GM23248 (cell line): ENCODE measurements at regions not wholly inside any gene's neighbourhood (a gene's known extent, or its start where the extent isn't known, plus 50 kb on each side); places are given as distances from the start of the nearest gene placed in this dataset.

Experiments
- EZH2 ChIP-seq: fragments of 200-600 bp; sonication (generic); IDR thresholded peaks from 2 replicates; pipeline ENCODE4 v1.6.1; 2018; ENCODE audit warnings: antibody characterized with exemption, mild to moderate bottlenecking; ENCODE audit not compliant: insufficient read depth, poor library complexity, severe bottlenecking
- EZH2phosphoT487 ChIP-seq: fragments of 200-600 bp; sonication (generic); IDR thresholded peaks from 2 replicates; pipeline ENCODE4 v1.6.1; 2018; ENCODE audit warnings: antibody characterized with exemption, moderate library complexity, mild to moderate bottlenecking, low read depth; ENCODE audit not compliant: insufficient read depth

DNA sequence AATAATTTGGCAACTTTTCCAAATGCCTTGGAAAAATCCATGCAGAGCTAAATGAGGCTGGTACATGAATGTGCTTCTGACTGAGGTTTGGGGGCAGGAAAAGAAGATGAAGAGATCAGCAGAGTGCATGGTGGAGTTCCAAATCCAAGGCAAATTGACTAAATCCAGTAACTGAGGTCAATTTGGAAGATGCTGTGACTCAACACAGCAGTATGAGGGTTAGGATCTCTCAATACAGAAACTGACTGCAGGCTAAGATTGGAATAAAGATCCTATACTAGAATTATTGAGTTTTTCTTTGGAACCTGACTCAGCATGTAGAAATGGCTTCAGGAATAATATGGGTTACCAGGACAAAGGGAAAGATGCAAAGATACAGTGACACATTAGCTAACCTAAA is 99.3 kb upstream of the FAT3 start:
- TF ChIP-seq EZH2phosphoT487 (no peak), EZH2 (no peak)
